MM.1S (cell line): ENCODE measurements at regions not wholly inside any gene's neighbourhood (a gene's known extent, or its start where the extent isn't known, plus 50 kb on each side); places are given as distances from the start of the nearest gene placed in this dataset.

Source experiments
- DNase-seq: peaks from one replicate; pipeline ENCODE4 v3.0.0-alpha.2; 2015
- H2AFZ ChIP-seq: fragments of 300-600 bp; sonication (generic); 2 replicates; pipeline ENCODE4 v1.6.0; 2016; ENCODE audit warnings: antibody characterized with exemption, low read length
- H3F3A ChIP-seq: fragments of 300-600 bp; sonication (generic); 2 replicates; pipeline ENCODE4 v1.6.1; 2016; ENCODE audit warnings: mild to moderate bottlenecking, antibody characterized with exemption, low read length, moderate library complexity, mixed read lengths; ENCODE audit not compliant: insufficient read depth
- H3K27ac ChIP-seq: fragments of 300-600 bp; sonication (generic); 2 replicates; pipeline ENCODE4 v1.5.1; 2016; ENCODE audit warnings: mild to moderate bottlenecking, low read length
- H3K27me3 ChIP-seq: fragments of 300-600 bp; sonication (generic); replicated peaks from 2 replicates; pipeline ENCODE4 v1.6.0; 2016; ENCODE audit warnings: low read length; ENCODE audit not compliant: insufficient read depth
- H3K36me3 ChIP-seq: fragments of 300-600 bp; sonication (generic); replicated peaks from 2 replicates; pipeline ENCODE4 v1.6.1; 2016; ENCODE audit warnings: mild to moderate bottlenecking, low read length, mixed read lengths; ENCODE audit not compliant: insufficient read depth
- H3K4me1 ChIP-seq: fragments of 300-600 bp; sonication (generic); 2 replicates; pipeline ENCODE4 v1.6.1; 2016; ENCODE audit warnings: low read length, mixed read lengths
- H3K4me2 ChIP-seq: fragments of 300-600 bp; sonication (generic); 2 replicates; pipeline ENCODE4 v1.6.0; 2016; ENCODE audit warnings: low read depth, low read length
- H3K4me3 ChIP-seq: fragments of 300-600 bp; sonication (generic); 2 replicates; pipeline ENCODE4 v1.5.1; 2016; ENCODE audit warnings: low read length, mixed read lengths
- H3K79me2 ChIP-seq: fragments of 300-600 bp; sonication (generic); 2 replicates; pipeline ENCODE4 v1.6.1; 2016; ENCODE audit warnings: mixed run types, low read length, mixed read lengths
- H3K9ac ChIP-seq: fragments of 300-600 bp; sonication (generic); 2 replicates; pipeline ENCODE4 v1.6.1; 2016; ENCODE audit warnings: low read length, mixed read lengths
- H3K9me2 ChIP-seq: fragments of 300-600 bp; sonication (generic); replicated peaks from 2 replicates; pipeline ENCODE4 v1.6.1; 2016; ENCODE audit warnings: mild to moderate bottlenecking, low read length, mixed read lengths; ENCODE audit not compliant: insufficient read depth
- H3K9me3 ChIP-seq: fragments of 300-600 bp; sonication (generic); replicated peaks from 2 replicates; pipeline ENCODE4 v1.6.1; 2016; ENCODE audit warnings: mild to moderate bottlenecking, low read length, mixed read lengths; ENCODE audit not compliant: insufficient read depth
- H4K20me1 ChIP-seq: fragments of 300-600 bp; sonication (generic); 2 replicates; pipeline ENCODE4 v1.6.1; 2016; ENCODE audit warnings: mild to moderate bottlenecking, low read length, moderate library complexity, mixed read lengths; ENCODE audit not compliant: insufficient read depth
- EZH2 ChIP-seq: fragments of 300-600 bp; sonication (generic); optimal IDR thresholded peaks from 2 replicates; pipeline ENCODE3; 2017; ENCODE audit warnings: low read depth, mild to moderate bottlenecking, antibody characterized with exemption, low read length, mixed read lengths
- EZH2phosphoT487 ChIP-seq: fragments of 300-600 bp; sonication (generic); IDR thresholded peaks from 2 replicates; pipeline ENCODE4 v1.6.1; 2018; ENCODE audit warnings: antibody characterized with exemption, low read length
- TF ChIP-seq, protein P1 (sequence below): fragments of 300-600 bp; sonication (generic); IDR thresholded peaks from 2 replicates; pipeline ENCODE4 v1.5.1; 2016; ENCODE audit warnings: antibody characterized with exemption, low read length, mixed read lengths

DNA sequence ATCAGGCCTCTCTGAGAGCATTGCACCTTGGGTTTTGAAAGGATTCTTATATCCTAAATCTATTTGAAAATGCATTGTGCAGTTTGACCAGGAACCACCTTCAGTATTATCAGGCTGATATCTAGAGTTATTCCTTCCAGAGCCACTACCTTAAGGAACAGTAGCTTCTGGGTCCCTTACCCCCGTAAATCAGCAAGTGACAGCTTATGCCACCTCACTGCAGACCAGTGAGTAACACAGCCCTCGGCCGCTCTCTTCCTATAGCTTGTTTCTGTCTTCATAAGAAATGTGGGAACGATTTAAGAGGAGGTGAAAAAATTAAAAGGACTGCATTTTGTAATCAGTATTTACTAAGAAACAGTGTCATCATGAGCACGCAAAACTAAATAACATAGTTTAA lies 584.2 kb downstream of the GALR1 start:
- Histone ChIP-seq H3K9me3 (no peaks in the 10 kb centered on the region), H3K79me2 (no peaks in the 10 kb centered on the region), H3K4me2 (no peak overlapping the region), H2AFZ (no peak overlapping the region), H4K20me1 (no peaks in the 10 kb centered on the region), H3K27me3 (no peaks in the 10 kb centered on the region), H3K4me3 (no peak overlapping the region), H3K36me3 (no peaks in the 10 kb centered on the region), H3F3A (no peaks in the 10 kb centered on the region), H3K27ac (no peak overlapping the region), H3K4me1 (no peaks in the 10 kb centered on the region), H3K9ac (no peak overlapping the region), H3K9me2 (no peaks in the 10 kb centered on the region)
- TF ChIP-seq EZH2 (no peak), EZH2phosphoT487 (no peak)
- TF ChIP-seq, protein P1, sequence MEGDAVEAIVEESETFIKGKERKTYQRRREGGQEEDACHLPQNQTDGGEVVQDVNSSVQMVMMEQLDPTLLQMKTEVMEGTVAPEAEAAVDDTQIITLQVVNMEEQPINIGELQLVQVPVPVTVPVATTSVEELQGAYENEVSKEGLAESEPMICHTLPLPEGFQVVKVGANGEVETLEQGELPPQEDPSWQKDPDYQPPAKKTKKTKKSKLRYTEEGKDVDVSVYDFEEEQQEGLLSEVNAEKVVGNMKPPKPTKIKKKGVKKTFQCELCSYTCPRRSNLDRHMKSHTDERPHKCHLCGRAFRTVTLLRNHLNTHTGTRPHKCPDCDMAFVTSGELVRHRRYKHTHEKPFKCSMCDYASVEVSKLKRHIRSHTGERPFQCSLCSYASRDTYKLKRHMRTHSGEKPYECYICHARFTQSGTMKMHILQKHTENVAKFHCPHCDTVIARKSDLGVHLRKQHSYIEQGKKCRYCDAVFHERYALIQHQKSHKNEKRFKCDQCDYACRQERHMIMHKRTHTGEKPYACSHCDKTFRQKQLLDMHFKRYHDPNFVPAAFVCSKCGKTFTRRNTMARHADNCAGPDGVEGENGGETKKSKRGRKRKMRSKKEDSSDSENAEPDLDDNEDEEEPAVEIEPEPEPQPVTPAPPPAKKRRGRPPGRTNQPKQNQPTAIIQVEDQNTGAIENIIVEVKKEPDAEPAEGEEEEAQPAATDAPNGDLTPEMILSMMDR = no peak
- DNase-seq = no peak

DNA sequence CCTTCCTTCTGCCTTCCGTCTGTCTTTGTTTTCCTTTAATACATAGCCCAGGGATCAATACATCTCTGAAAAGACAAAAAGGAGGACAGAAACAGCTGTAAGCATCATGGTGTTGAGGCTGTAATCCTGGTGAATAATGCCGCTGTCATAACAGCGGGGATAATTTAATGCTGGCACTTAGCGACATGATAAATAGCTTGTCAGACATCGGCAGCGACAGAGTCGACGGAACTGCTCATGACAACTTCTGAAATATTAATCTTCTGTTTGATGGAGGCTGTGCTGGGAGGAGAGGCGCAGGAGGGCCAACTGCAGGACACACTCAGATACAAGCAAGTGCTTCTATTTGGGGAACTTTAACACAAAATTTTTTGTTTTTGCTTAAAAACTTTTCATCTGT lies 602.2 kb downstream of the GALR1 start:
- H2AFZ ChIP-seq = no peak overlapping the region
- H3K27me3 ChIP-seq = no peaks in the 10 kb centered on the region
- H3K36me3 ChIP-seq = no peaks in the 10 kb centered on the region
- no peak for DNase-seq
- no peak overlapping the region for H3K4me3 ChIP-seq
- no peak for TF ChIP-seq EZH2
- TF ChIP-seq, protein P1 = no peak
- TF ChIP-seq EZH2phosphoT487 = no peak
- H3K9me2 ChIP-seq = no peaks in the 10 kb centered on the region
- H3K27ac ChIP-seq = no peak overlapping the region
- no peaks in the 10 kb centered on the region for H4K20me1 ChIP-seq
- no peaks in the 10 kb centered on the region for H3K79me2 ChIP-seq
- H3F3A ChIP-seq = no peaks in the 10 kb centered on the region
- H3K4me1 ChIP-seq = no peaks in the 10 kb centered on the region
- no peak overlapping the region for H3K4me2 ChIP-seq
- no peaks in the 10 kb centered on the region for H3K9me3 ChIP-seq
- no peak overlapping the region for H3K9ac ChIP-seq

DNA sequence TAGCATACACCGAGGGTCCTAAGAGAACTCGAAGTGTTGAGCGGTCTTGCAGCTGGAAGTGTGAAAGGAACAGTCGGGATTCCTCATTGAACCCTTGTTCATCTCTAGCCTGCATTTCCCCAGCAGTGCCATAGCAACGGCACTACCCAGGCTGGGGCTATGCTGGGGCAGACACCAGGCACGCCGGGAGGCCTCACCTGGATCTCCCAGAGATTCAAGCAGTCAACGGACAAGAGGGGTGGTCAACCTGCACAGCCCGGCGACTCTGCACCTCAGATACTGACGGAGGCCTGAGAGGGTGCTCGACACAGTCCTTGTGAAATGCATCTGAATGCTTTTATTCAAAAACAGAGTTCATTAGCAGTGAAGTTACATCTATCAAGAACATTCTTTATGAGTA lies 604.2 kb downstream of the GALR1 start:
- Histone ChIP-seq H3K9ac (no peak overlapping the region), H3K4me2 (no peak overlapping the region), H3K36me3 (no peaks in the 10 kb centered on the region), H3K4me3 (no peak overlapping the region), H3K27ac (no peak overlapping the region), H3K9me2 (no peaks in the 10 kb centered on the region), H3F3A (no peaks in the 10 kb centered on the region), H2AFZ (no peak overlapping the region), H3K4me1 (no peaks in the 10 kb centered on the region), H4K20me1 (no peaks in the 10 kb centered on the region), H3K9me3 (no peaks in the 10 kb centered on the region), H3K27me3 (no peaks in the 10 kb centered on the region), H3K79me2 (no peaks in the 10 kb centered on the region)
- no peak for DNase-seq
- TF ChIP-seq EZH2 (no peak), EZH2phosphoT487 (no peak)
- TF ChIP-seq, protein P1 = no peak
